CD4-positive, alpha-beta T cell treated with Interleukin-17A for 4 hours (primary cell): ENCODE measurements at regions not wholly inside any gene's neighbourhood (a gene's known extent, or its start where the extent isn't known, plus 50 kb on each side); places are given as distances from the start of the nearest gene placed in this dataset.
"Not testable (repeated sequence)": the region's sequence is repeated elsewhere in the genome, so short reads cannot be mapped to it uniquely, and the experiment has no call there.

ENCODE experiments used
- DNase-seq: peaks from one replicate; pipeline ENCODE4 v3.0.0-alpha.2; 2020; ENCODE audit warnings: mixed read lengths

DNA sequence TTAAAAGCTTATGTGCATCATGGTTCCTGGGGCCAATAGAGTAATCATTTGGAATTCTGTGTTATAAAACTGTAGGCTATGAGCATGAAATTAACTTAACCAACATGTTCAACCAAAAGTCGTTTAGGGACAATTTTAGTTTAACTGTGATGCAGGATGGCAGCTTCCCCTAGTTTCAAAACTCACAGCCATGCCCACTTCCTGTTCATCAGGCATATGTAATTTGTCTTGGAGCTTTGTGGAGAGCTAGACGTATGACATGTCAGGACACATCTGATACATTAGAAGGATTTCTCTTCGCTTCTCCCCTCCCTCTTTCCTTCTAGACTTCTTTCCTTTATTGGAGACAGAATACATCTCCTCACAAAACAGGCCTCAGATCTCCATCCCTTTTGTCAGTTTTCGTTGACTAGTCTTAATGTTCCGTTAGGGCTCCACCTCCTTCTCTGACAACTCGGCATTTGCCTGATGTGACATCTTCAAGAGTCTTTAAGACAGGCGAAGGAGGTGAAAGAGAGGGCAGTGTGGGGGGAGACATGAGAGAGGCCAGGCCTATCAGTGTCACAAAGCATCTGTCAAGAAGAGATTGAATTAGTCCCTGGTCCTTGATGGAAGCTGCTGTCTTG is 176.0 kb downstream of the MSX2 start:
- DNase-seq = no peak

DNA sequence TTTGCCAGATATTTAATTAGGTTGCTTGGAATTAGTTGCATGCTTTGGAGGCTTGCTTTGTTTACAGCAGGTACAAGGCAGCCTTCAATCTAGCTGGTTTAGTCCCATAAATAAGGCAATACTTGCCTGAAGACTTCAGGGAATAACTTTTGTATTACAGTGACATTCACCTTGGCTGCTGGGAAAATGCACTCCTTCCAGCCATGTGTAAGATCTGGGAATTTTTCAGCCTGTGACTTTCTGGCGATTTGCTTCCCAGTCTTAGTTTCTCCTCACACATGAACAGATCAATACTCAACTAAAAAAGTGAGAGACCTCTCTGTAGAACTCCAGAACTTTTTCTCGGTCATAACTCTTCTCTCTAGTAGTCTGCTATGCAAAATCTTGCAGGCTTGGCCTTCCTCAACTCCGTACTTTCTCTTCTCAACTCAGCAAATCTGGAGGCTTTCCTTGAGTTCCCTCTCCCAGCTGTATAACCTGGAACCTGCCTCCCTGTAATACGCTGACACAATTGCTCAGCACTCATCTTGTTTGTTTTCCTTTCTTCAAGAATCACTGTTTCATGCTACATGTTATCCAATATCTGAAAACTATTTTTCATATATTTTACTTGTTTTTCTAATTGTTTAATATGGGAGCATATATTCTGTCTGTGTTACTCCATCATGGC is 173.0 kb downstream of the MSX2 start:
- DNase-seq = no peak

DNA sequence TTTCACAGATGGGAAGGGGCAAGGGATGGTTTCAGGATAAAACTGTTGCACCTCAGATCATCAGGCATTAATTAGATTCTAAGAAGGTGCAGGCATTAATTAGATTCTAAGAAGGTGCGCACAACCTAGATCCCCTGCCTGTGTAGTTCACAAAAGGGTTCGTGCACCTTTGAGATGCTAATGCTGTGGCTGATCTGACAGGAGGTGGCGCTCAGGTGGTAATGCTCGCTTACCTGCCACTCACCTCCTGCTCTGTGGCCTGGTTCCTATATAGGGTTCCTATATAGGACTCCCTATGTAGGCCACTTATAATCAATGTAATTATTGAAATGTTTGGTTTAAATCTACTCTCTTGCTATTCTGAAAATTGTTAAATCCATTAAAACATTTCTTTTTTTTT is 171.0 kb downstream of the MSX2 start:
- no peak for DNase-seq

DNA sequence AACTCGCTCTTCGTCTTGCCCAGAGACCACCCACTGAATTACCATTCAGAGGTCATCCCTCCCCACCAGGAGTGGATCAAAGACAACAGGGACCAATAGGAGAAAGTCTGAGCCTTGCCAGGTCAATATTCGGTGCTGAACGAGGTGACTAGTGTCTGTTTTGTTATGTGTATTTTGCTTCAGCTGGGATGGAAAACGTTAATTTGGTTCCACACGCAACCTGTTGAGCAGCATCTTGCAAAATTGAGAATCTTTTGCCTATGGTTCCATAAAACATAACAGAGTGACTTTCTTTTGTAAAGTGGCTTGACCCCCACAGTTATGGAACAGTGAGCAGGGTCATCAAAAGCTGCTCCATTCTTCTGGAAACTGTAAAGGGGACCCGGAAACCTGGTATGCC is 168.4 kb downstream of the MSX2 start:
- no peak for DNase-seq

GRCh38 chr5:174880412-174881200 is 156.2 kb downstream of the MSX2 start:
- not testable (repeated sequence) for DNase-seq

GRCh38 chr5:174877987-174878386 is 153.6 kb downstream of the MSX2 start:
- no peak for DNase-seq

GRCh38 chr5:174872271-174872670 is 147.9 kb downstream of the MSX2 start:
- DNase-seq = no peak

DNA sequence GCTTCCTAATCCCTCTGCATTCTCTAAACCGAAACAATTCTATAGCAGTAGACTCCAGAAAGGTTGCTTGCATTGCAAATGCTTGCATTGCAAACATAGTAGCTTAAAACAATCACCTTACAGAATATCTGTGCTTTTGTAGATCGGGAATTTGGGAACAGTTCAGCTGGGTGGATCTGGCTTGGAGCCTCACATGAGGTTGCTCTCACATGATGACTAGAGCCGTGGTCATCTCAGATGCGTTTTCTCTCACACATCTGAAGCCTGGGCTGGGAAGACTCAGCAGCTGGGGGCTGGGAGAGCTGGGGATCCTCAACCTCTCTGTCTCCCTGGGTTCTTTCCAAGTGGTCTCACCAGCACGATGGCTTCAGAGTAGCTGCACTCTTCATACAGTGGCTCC is 127.8 kb downstream of the MSX2 start:
- no peak for DNase-seq

DNA sequence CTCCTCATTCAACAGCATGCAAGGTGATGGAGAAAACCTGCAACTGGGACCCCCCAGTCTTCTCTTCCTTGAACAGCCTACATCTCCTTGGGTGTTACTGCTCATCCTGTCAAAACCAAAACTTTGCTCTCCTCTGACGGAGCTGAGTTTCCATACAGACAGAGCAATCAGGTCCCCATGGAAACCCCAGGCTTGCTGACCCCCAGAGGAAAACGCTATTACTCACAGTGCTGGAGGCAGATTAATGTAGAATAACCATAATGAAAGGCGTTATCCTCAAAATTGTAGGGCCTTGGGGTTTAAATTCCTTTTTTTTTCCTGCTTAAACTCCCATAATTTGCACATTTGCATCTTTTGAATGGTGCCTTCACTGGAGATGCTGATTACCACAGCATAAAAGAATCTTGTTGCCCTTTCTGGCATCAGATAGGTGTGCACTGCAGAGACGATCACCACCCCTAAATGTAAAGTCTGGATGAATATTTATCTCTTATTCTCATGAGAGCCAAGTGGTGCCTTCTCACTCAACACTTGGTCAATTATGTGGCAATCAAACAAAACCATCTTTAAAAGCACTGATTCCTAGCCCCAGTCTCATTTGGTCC is 126.3 kb downstream of the MSX2 start:
- no peak for DNase-seq

GRCh38 chr5:174849426-174849825 is 125.0 kb downstream of the MSX2 start:
- DNase-seq = no peak

- DNase-seq = no peak
These were observed 120.6 kb downstream of the MSX2 start for GRCh38 chr5:174844971-174845370.

DNA sequence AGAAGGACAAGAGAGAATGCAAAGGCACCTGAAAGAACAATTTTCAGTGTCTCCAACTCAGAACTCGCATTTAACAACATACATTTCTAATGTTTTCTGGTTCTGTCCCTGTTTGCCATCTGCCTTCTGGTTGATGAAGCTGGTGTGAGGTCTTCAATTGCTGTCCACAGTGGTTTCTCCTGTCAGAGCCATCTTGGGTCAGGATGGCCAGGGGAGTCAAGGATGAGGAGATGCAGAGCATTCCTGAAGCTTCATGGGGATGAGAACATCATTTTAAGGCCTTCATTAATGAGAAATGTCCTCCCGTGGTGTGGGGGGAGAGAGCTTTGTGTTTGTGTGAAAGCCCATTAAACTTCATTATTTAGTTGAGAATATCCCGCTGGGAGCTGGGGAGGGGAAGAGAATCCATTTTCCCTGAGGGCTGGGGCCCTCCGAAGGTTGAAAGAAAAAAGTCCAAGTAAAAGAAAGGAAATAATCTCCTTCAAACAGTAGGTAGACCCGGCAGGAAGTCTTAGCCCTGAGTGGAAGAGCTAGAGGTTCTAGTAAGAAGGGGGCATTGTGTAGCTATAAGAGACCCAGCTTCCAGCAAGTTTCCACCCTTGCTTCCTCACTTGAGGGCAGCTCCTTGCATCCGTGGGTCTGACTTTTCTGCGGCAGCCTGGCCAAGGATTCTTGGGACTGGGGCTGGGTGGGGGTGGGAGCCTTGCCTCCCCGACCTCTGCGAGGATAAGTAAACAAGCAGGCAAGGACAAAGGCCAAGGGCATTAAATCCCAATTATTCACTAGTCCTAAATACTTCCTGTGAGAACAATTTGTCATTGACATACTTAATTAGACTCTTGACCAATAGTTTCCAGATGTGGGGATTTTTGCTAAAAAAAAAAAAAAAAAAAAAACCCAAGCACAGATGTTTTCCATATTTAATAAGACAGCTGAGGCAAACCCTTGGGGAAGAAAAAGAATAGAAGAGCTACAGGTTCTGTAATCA is 119.2 kb downstream of the MSX2 start:
- DNase-seq = no peak

DNA sequence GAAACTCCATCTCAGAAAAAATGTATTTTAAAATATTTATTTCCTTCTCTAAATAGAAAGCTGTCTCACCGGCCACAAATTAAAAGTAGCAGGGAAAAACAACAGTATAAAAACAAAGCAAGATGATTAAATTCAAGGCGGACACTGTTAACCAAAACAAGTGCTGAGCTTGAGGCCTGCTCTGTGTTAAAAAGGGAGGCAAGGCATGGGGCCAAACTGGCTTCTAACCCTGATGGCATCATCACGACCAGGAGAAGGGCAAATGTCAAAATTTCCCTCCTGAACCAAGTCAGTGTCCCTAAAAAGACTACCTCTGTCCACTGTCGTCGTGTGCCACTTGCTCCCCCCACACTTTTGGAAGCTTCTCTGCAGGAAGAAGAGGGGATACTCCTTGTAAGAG is 116.1 kb downstream of the MSX2 start:
- no peak for DNase-seq

GRCh38 chr5:174839196-174839595 is 114.8 kb downstream of the MSX2 start:
- no peak for DNase-seq

DNA sequence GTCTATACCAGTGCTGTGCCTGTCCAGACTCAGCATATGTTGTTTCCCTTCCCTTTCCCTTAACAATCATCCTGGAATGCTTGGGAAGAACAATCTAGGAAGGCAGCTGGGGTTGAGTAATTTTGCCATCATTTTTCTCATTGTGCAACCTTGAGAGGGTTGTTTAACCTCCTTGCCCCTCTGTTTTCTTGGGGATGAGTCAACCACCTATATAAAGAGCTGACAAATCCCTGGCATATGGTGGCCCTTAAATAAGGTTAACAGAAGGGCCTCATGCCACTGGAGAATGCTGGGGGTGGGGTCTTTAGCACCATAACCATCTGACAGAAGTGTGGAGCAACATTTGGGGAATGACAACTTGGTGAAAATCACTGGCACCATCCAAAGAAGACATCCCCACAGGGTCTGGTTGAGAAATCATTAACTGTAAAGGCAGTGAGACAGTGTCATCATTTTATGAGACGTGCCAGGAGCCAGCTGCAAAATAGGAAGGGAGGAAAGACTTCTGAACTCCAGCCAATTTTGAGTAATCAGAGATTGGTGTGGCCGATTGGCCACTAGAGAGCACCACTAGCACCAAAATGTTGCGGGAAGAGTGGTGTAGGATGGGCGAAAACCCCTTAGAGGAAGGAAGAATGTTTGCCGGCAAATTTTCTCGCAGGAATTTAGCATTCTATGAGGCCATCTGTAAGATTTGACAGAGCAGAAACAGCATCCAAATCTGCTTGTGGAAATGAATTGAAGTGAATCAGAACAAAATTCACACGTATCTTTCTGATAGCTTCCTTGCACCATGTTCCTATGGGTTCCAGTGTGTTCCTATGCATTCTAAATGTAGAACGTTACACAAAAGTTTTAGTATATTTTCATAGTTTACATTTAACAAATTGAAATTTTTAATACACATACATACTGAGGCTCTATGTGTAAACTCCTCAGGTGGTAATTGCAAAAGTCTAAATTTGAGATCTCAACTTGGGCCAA is 113.8 kb downstream of the MSX2 start:
- no peak for DNase-seq

DNA sequence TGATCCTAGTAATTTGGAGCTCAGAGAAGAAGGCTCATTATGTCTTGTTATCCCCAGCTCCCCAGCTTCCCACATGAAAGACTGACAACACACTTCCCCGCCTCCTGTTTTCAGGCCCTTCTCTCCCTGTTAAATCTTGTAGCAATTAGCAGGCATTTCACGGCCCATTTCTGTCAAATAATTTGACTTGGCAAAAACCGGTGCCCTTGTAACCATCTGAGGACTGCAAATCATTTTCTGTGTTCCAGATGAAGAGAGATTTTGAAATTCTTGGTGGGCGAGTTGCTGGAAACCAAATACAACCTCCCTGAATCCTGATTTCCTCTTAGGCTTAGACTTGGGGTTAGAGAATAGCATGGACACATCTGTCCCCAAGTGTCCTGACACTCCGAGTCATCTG is 109.7 kb downstream of the MSX2 start:
- no peak for DNase-seq

GRCh38 chr5:174832811-174833210 is 108.4 kb downstream of the MSX2 start:
- DNase-seq = no peak

DNA sequence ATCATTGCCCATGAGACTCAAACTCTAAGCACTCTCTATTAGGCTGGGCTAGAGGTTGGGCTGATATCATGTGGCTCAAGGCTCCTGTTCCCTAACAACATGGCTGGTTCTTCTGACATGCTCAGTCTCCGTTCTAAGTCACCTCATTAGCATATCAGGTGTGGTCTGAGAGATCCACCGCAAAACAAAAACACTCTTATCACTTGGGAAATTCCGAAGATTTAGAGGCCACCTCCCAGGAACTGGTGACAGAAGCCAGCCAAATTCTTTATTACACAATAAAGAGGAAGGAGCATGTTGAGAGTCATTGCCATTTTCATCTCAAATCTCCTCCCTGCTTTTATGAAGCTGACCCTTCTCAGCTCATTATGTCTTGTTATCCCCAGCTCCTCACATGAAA is 107.6 kb downstream of the MSX2 start:
- DNase-seq = no peak

- no peak for DNase-seq
These were observed 106.8 kb downstream of the MSX2 start for GRCh38 chr5:174831031-174831660.

- DNase-seq = no peak
These were observed 105.1 kb downstream of the MSX2 start for GRCh38 chr5:174829511-174829864.
